Tibial nerve (tissue), 4 donors: ENCODE measurements at regions not wholly inside any gene's neighbourhood (a gene's known extent, or its start where the extent isn't known, plus 50 kb on each side); places are given as distances from the start of the nearest gene placed in this dataset.
A peak's percentile ranks its signal among the peaks of the same experiment; 100 is the strongest.

Source experiments
- DNase-seq, 2 donors: peaks; one replicate each; pipeline ENCODE4 v3.0.0-alpha.2; 2019; ENCODE audit warnings: low spot score in 2 of 2
- H3K27ac ChIP-seq, 4 donors: fragments of 200-600 bp; sonication (generic) in 3 of 4; one replicate each; pipeline ENCODE4 v1.5.1; 2017 to 2019; ENCODE audit warnings: mild to moderate bottlenecking in 1 of 4
- H3K27me3 ChIP-seq, 2 donors: fragments of 200-600 bp; sonication (generic) in 1 of 2; one replicate each; pipeline versions ENCODE4 v1.5.1 to v1.6.0; 2017 to 2019
- H3K36me3 ChIP-seq, 3 donors: fragments of 200-600 bp; sonication (generic); one replicate each; pipeline ENCODE4 v1.5.1; 2018 to 2019
- H3K4me1 ChIP-seq, 4 donors: fragments of 200-600 bp; sonication (generic) in 3 of 4; one replicate each; pipeline ENCODE4 v1.5.1; 2017 to 2019
- H3K4me3 ChIP-seq, 4 donors: fragments of 200-600 bp; sonication (generic) in 3 of 4; one replicate each; pipeline ENCODE4 v1.5.1; 2017 to 2019; ENCODE audit warnings: mild to moderate bottlenecking in 1 of 4, moderate library complexity in 1 of 4
- H3K9me3 ChIP-seq, 4 donors: fragments of 200-600 bp; sonication (generic) in 3 of 4; one replicate each; pipeline ENCODE4 v1.5.1; 2017 to 2019
- EP300 ChIP-seq, 2 donors: sonication (generic); formaldehyde crosslinking; IDR thresholded peaks; one replicate each; pipeline ENCODE4 v1.6.1; 2017; ENCODE audit warnings: antibody characterized with exemption in 2 of 2, mild to moderate bottlenecking in 1 of 2
- POLR2A ChIP-seq, 2 donors: fragments of 450-650 bp; IDR thresholded peaks; one replicate each; pipeline ENCODE4 v1.6.1; 2017; ENCODE audit warnings: antibody characterized with exemption in 2 of 2, mild to moderate bottlenecking in 2 of 2, moderate library complexity in 2 of 2
- WGBS, 2 donors: methylation state at CpG; one replicate each; pipeline ENCODE4 v1.1.5; 2018; 5-methylcytosine and 5-hydroxymethylcytosine counted together
- TF ChIP-seq, protein P1 (sequence below), 5 experiments: fragments of 200-600 bp in 3 of 5; fragments of 450-650 bp in 2 of 5; sonication (generic) in 3 of 5; IDR thresholded peaks; one replicate each; pipeline ENCODE4 v1.5.1; 2016 to 2019; ENCODE audit warnings: antibody characterized with exemption in 5 of 5, mild to moderate bottlenecking in 3 of 5, moderate library complexity in 2 of 5

GRCh38 chrX:33415459-33415858, 204.1 kb upstream of the DMD start:
- Histone ChIP-seq H3K4me1 (no peaks in the 10 kb centered on the region), H3K9me3 (no peaks in the 10 kb centered on the region), H3K27me3 (no peaks in the 10 kb centered on the region), H3K4me3 (no peak overlapping the region), H3K36me3 (no peaks in the 10 kb centered on the region), H3K27ac (no peak overlapping the region)
- TF ChIP-seq, protein P1, sequence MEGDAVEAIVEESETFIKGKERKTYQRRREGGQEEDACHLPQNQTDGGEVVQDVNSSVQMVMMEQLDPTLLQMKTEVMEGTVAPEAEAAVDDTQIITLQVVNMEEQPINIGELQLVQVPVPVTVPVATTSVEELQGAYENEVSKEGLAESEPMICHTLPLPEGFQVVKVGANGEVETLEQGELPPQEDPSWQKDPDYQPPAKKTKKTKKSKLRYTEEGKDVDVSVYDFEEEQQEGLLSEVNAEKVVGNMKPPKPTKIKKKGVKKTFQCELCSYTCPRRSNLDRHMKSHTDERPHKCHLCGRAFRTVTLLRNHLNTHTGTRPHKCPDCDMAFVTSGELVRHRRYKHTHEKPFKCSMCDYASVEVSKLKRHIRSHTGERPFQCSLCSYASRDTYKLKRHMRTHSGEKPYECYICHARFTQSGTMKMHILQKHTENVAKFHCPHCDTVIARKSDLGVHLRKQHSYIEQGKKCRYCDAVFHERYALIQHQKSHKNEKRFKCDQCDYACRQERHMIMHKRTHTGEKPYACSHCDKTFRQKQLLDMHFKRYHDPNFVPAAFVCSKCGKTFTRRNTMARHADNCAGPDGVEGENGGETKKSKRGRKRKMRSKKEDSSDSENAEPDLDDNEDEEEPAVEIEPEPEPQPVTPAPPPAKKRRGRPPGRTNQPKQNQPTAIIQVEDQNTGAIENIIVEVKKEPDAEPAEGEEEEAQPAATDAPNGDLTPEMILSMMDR (IDR thresholded peaks at IDR 0.05), result no peak
- TF ChIP-seq POLR2A (IDR thresholded peaks at IDR 0.05) (no peak), EP300 (IDR thresholded peaks at IDR 0.05) (no peak)
- DNase-seq, result no peak
- 74 to 92% methylated on average over 4 to 6 of the region's 6 CpGs for WGBS, 2 donors

- DNase-seq, result no peak
- TF ChIP-seq, protein P1 (IDR thresholded peaks at IDR 0.05), result no peak
- TF ChIP-seq POLR2A (IDR thresholded peaks at IDR 0.05), result no peak
- Histone ChIP-seq H3K27me3 (peaks cover 0 to 7% of the 10 kb centered on the region in 2 donors), H3K36me3 (no peaks in the 10 kb centered on the region), H3K9me3 (no peaks in the 10 kb centered on the region), H3K4me3 (no peak overlapping the region), H3K4me1 (no peaks in the 10 kb centered on the region), H3K27ac (no peak overlapping the region)
- WGBS, 2 donors, result 72 to 75% methylated on average over 2 of the region's 2 CpGs
Measured at GRCh38 chrX:33385546-33385945, 174.2 kb upstream of the DMD start.

DNA sequence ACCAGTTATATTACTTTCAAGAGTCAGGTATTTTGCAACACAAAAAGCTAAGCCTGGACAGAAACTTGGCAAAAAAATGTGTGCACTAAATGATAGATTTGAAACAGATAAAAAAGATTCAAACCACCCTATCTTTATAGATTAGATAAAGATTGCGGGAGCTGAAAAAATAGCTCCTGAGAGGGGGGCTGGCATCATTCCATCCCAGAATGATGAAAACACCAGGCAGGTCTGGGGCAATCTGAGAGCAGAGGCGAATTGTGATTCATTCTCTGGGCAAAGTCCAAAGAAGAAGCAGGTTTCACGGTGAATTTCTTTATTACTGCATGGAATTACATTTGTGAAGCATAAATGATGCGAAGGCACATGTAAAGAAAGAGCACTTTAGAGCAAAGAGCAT, 168.5 kb upstream of the DMD start:
- Histone ChIP-seq H3K4me1 (no peaks in the 10 kb centered on the region), H3K9me3 (no peaks in the 10 kb centered on the region), H3K27me3 (peaks cover 0 to 7% of the 10 kb centered on the region in 2 donors), H3K27ac (no peak overlapping the region), H3K36me3 (no peaks in the 10 kb centered on the region), H3K4me3 (no peak overlapping the region)
- DNase-seq, result no peak
- TF ChIP-seq EP300 (IDR thresholded peaks at IDR 0.05) (no peak), POLR2A (IDR thresholded peaks at IDR 0.05) (no peak)
- TF ChIP-seq, protein P1 (IDR thresholded peaks at IDR 0.05), result no peak
- WGBS, 2 donors, result 68 to 83% methylated on average over 4 of the region's 4 CpGs

GRCh38 chrX:33357606-33358005, 146.3 kb upstream of the DMD start:
- 70% methylated on average over 3 of the region's 3 CpGs; no CpG with 5 or more reads in 1 of the 2 donors for WGBS, 2 donors
- Histone ChIP-seq H3K36me3 (no peaks in the 10 kb centered on the region), H3K27me3 (no peaks in the 10 kb centered on the region), H3K4me3 (no peak overlapping the region), H3K9me3 (no peaks in the 10 kb centered on the region), H3K4me1 (no peaks in the 10 kb centered on the region), H3K27ac (no peak overlapping the region)
- TF ChIP-seq POLR2A (IDR thresholded peaks at IDR 0.05) (no peak), EP300 (IDR thresholded peaks at IDR 0.05) (no peak)
- no peak for DNase-seq

- peak overlapping the region in 3 of 4 donors; percentile 8 to 37 (median 11) for H3K4me3 ChIP-seq
- H3K27me3 ChIP-seq, result peaks cover 0 to 6% of the 10 kb centered on the region in 2 donors
- H3K36me3 ChIP-seq, result no peaks in the 10 kb centered on the region
- H3K9me3 ChIP-seq, result no peaks in the 10 kb centered on the region
- WGBS, 2 donors, result 10 to 31% methylated on average over 9 of the region's 9 CpGs
- H3K27ac ChIP-seq, result peak overlapping the region in 1 of 4 donors; percentile 7
- TF ChIP-seq, protein P1 (IDR thresholded peaks at IDR 0.05), result no peak
- TF ChIP-seq POLR2A (IDR thresholded peaks at IDR 0.05), result no peak
- TF ChIP-seq EP300 (IDR thresholded peaks at IDR 0.05), result no peak
- DNase-seq, result no peak
- no peaks in the 10 kb centered on the region for H3K4me1 ChIP-seq
Measured at GRCh38 chrX:33339219-33339618, 127.9 kb upstream of the DMD start.

GRCh38 chrX:33336783-33337182, 125.4 kb upstream of the DMD start:
- Histone ChIP-seq H3K4me3 (no peak overlapping the region), H3K27me3 (peaks cover 0 to 6% of the 10 kb centered on the region in 2 donors), H3K27ac (no peak overlapping the region), H3K36me3 (no peaks in the 10 kb centered on the region), H3K9me3 (no peaks in the 10 kb centered on the region), H3K4me1 (no peaks in the 10 kb centered on the region)
- DNase-seq, result peak in 1 of 2 donors; percentile 38
- TF ChIP-seq EP300 (IDR thresholded peaks at IDR 0.05), result no peak
- TF ChIP-seq, protein P1 (IDR thresholded peaks at IDR 0.05), result peak in 3 of 5 experiments; percentile 38 to 47 (median 42)
- no peak for TF ChIP-seq POLR2A (IDR thresholded peaks at IDR 0.05)
- WGBS, 2 donors, result 9 to 18% methylated on average over 6 of the region's 6 CpGs
